ENCODE measurements at regions not wholly inside any gene's neighbourhood (a gene's known extent, or its start where the extent isn't known, plus 50 kb on each side); places are given as distances from the start of the nearest gene placed in this dataset.

GRCh38 chr4:26104056-26104685, 190.2 kb downstream of the SMIM20 start:
- no peak for DNase-seq (ENCODE audit: low spot score)

GRCh38 chr4:26105337-26105736, 191.3 kb downstream of the SMIM20 start:
- no peak for DNase-seq (ENCODE audit: low spot score)

DNA sequence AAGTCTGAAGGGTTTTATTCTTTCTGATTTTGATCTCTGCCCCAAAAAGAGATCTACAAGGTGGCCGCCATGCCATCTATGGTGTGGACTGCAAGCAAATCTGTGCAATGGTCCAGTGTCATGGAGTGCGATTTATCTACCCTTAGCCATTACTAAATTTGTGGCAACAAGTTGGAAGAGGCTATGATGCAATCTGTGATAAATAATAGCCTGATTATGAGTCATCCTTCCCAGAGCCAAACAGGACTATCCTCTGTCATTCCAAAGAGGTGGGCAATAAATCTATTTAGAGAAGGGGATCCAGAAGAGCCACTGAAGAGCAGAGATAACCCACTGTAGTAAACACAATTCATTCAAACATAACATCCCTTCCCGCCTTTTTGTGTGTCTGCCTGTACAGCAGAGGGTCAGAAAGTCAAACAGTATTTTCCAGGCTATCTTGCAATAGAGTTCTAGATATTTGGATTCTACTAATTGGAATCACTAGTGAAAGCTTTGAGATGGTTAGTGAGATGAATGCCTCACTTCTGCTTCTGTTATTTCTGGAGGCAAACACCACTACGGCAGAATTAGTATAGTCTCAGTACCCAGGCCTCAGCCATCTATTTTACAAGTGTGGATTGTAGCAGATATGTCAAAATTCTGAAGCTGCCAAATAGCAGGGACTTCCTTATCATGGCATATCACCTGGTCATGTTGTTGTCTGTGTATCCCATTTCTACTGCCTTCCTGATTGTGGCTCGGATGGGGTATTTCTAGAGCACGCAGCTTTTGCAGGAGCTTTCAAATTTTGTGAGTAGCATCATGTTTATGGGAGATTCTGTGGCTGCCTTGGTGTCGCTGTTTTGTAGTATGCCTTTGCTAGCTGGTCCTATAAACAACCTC, 192.0 kb downstream of the SMIM20 start:
- DNase-seq (ENCODE audit: low spot score), result no peak

DNA sequence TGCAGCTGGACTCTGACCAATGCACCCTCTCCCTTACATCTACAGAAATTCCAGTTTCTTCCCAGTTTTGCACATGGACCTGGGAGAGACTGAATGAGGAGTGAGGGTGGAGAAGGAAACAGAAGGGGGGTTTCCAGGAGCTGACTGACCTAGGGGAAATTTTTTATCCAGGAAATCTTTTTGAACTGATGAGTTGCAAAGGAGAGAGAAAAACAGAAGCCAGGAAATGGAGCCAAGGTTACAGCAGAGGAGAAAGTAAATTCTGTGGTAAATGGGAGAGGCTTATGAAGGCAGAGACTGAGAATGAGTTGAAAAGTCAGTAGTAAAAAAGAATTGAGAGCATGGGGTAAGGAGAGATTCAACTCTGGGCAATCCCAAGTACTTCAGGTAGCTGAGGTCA, 192.8 kb downstream of the SMIM20 start:
- DNase-seq (ENCODE audit: low spot score), result no peak

GRCh38 chr4:26108054-26108453, 194.0 kb downstream of the SMIM20 start:
- DNase-seq (ENCODE audit: low spot score), result no peak

GRCh38 chr4:26110493-26110892, 196.5 kb downstream of the SMIM20 start:
- DNase-seq (ENCODE audit: low spot score), result no peak

- no peak for DNase-seq (ENCODE audit: low spot score)
Measured at GRCh38 chr4:26113339-26113940, 199.4 kb downstream of the SMIM20 start.

DNA sequence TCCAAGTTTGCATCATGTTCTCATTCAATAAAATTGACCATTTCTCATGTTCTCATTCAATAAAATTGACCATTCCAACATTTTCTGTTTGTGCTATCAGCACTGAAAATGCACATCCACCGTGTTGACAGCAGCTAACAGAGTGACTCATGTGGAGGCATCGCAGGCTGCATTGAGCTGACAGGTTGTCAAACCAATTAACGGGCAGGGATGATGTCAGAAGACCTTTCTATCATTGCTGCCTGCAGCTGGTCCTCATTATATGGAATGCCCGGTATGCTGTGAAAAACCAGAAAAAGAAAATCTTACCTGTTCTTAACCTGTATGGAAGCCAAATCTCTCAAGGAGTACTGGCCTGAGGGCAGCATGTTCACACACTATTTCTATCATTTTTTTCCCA, 202.0 kb downstream of the SMIM20 start:
- no peak for DNase-seq (ENCODE audit: low spot score)

GRCh38 chr4:26120098-26120825, 200.6 kb upstream of the RBPJ start:
- DNase-seq (ENCODE audit: low spot score), result peak; percentile 57

GRCh38 chr4:26122690-26123089, 198.1 kb upstream of the RBPJ start:
- no peak for DNase-seq (ENCODE audit: low spot score)

DNA sequence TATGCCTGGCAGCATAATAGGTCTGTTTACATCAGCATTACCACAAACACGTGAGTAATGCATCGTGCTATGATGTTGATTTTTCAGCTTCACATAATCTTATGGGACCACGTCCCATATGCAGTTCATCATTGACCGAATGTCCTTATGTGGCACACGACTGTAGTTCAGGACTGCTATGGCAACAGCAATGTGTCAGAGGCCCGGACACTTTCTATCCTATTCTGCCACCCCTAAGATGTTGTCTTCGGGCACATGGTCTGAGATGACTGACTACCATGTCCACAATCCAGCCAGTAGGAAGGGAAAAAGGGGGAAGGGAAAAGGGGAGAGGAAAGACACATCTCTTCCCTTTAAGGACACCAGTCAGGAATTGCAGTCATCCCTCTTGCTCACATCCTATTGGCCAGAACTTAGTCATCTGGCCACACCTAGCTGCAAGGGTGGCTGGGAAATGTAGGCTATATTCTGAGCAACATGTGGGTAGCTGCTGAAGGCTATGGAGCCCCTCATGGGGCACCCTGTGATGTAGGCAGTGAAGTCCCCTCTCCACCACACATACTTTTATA, 196.0 kb upstream of the RBPJ start:
- DNase-seq (ENCODE audit: low spot score), result no peak

DNA sequence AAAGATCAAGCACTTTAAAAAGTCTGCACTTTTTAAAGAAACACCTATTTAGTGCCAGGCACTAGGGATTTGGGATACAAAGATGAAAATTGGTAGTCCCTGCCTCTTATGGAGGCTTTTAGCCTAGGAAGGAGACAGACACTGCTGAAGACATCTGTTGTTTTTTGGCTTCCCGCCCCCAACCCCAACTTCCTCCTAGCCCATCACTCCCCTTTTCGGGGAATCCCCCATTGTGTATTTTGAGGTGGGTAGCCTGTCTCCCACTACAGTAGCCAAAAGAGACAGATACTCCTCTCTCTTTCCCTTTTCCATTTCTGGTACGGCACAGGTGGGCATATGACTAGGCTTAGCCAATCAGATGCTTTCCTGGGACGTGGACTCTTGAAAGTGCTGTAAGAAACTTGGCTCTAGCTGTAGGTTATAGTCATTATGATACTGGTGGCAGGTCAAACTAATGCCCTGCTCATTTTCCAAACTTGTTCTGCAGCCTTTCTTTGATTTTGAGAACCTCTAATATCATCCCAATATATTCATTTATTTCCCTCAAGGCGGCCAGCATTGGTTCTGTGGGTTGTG, 194.6 kb upstream of the RBPJ start:
- no peak for DNase-seq (ENCODE audit: low spot score)

- DNase-seq (ENCODE audit: low spot score), result no peak
Measured at GRCh38 chr4:26126994-26127393, 193.8 kb upstream of the RBPJ start.

DNA sequence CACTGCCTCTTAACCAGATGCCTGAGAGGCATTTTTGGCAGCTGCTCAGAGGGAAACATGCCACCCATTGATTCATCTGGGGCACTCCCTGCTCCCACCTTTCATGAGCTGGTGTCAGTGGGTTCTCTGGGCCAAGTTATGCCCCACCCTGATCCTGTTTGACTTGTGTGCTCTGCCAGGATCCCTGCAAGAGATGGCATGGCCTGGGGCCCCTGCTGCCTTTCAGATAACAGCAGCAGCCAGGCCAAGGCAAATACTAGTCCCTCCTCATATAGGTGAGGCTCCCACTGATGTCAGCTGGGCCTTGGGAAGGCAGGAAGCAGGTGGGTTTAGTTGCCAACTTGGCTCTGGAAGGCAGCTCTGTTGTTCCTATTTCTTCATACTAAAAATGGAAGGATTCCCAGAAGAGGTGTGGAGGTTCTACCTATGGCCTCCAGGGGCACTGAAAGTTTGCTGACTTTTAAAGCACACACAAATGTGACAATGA, 192.9 kb upstream of the RBPJ start:
- DNase-seq (ENCODE audit: low spot score), result no peak

DNA sequence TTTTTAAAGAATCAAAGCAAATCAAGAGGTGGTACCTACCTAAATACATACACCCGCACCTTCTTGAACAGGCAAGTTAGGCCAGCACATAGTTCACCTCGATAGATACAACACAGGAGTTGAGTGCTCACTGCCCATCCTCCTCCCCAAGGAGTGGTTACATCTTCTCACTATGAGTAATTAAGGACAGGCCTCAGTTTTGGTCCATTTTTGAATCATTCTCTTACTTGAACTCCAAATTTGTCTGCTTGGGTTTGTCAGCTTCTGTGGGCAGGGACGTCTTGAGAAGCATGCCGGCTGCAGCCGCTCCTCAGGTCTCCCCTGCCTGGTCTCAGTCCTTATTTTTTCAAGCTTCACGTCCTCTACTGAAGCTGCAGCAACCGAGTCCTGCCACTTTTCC, 190.6 kb upstream of the RBPJ start:
- DNase-seq (ENCODE audit: low spot score), result no peak

- DNase-seq (ENCODE audit: low spot score), result no peak
Measured at GRCh38 chr4:26130841-26131432, 189.9 kb upstream of the RBPJ start.

- no peak for DNase-seq (ENCODE audit: low spot score)
Measured at GRCh38 chr4:26131711-26132110, 189.1 kb upstream of the RBPJ start.

DNA sequence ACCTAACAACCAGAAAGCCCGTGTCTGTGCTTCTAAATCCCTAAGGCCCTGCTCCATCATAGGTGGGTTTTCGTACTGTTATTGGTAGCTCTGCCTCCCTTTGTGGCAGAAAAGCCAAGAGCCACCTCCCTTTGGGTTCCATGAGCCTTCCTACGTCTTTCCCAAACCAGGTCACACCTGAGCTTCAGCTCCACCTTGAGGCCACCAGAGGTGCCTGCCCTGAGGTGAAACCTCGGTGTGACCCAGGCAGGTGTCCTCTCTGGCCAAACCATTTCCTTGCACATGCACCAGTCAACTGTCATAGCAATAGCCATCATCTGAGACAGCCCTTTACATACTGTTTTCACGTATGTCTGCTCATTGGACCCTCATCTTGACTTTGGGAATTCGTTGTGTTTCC, 188.0 kb upstream of the RBPJ start:
- peak; percentile 46 for DNase-seq (ENCODE audit: low spot score)

GRCh38 chr4:26133840-26134239, 187.0 kb upstream of the RBPJ start:
- no peak for DNase-seq (ENCODE audit: low spot score)

- peak; percentile 52 for DNase-seq (ENCODE audit: low spot score)
Measured at GRCh38 chr4:26135331-26135730, 185.5 kb upstream of the RBPJ start.

DNA sequence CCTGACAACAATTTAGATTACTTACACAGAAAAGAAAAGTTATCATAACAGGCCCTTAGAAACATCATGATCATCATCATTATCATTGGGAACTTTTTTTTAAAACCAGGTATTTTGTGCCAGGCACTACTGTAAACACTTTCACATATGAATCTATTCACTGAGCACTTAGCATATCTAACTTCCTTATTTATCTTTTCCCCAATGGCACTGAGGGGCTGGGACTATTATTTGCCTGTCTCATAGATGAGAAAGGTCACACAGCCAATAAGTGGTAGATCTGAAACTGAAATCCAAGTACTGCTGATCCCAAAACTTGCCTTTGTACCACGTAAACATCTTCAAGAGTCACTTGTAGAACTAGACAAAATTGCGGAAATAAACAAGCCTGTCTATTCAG, 184.2 kb upstream of the RBPJ start:
- DNase-seq (ENCODE audit: low spot score), result no peak

All from HuH-7 (cell line).